Neural progenitor cell (in vitro differentiated cells): ENCODE measurements at regions not wholly inside any gene's neighbourhood (a gene's known extent, or its start where the extent isn't known, plus 50 kb on each side); places are given as distances from the start of the nearest gene placed in this dataset.

Experiments
- CTCF ChIP-seq: fragments of 200-600 bp; sonication (generic); IDR thresholded peaks from 2 replicates; pipeline ENCODE4 v1.5.1; 2017; ENCODE audit warnings: antibody characterized with exemption, mild to moderate bottlenecking
- EZH2 ChIP-seq: fragments of 200-600 bp; sonication (generic); IDR thresholded peaks from 2 replicates; pipeline ENCODE4 v1.6.1; 2017; ENCODE audit warnings: antibody characterized with exemption, mild to moderate bottlenecking, moderate library complexity
- EZH2phosphoT487 ChIP-seq: fragments of 200-600 bp; sonication (generic); IDR thresholded peaks from 2 replicates; pipeline ENCODE4 v1.6.1; 2017; ENCODE audit warnings: antibody characterized with exemption

GRCh38 chrX:42273387-42273786 lies 350.0 kb upstream of the CASK start:
- TF ChIP-seq EZH2phosphoT487 (no peak), CTCF (no peak), EZH2 (no peak)
